H1 (cell line): ENCODE measurements at regions not wholly inside any gene's neighbourhood (a gene's known extent, or its start where the extent isn't known, plus 50 kb on each side); places are given as distances from the start of the nearest gene placed in this dataset.

Experiments used
- CTCF ChIA-PET: fragments of 300-600 bp; sonication (Branson Sonifier 250); formaldehyde crosslinking; loops from one replicate; lab custom pipeline; 2021; ENCODE audit not compliant: partially characterized antibody; lab: Charles Lee
- POLR2A ChIA-PET: fragments of 300-600 bp; sonication (Branson Sonifier 250); formaldehyde crosslinking; loops from one replicate; lab custom pipeline; 2021; ENCODE audit warnings: inconsistent platforms; ENCODE audit not compliant: partially characterized antibody; lab: Charles Lee
- DNase-seq, 2 experiments: peaks; one replicate each; pipeline versions ENCODE4 v3.0.0 to v3.0.0-alpha.2; 2010 to 2022; ENCODE audit warnings: low spot score in 2 of 2, low read depth in 1 of 2, mixed read lengths in 1 of 2
- FAIRE-seq: peaks from 2 replicates; lab custom pipeline; 2011; peaks lifted over from hg19 to GRCh38; lab: Jason Lieb, UNC
- H2AFZ ChIP-seq: 2 replicates; pipeline ENCODE4 v1.8.1; 2012; ENCODE audit warnings: low read length, inconsistent platforms
- H2AK5ac ChIP-seq: 2 replicates; pipeline ENCODE4 v1.6.1; 2013; ENCODE audit warnings: low read depth, low read length
- H2BK120ac ChIP-seq: replicated peaks from 2 replicates; pipeline ENCODE3; 2013; ENCODE audit warnings: low read depth, low read length, inconsistent platforms
- H2BK12ac ChIP-seq: 2 replicates; pipeline ENCODE4 v1.6.1; 2013; ENCODE audit warnings: low read depth, low read length
- H2BK15ac ChIP-seq: 2 replicates; pipeline ENCODE4 v1.6.1; 2013; ENCODE audit warnings: low read length
- H2BK20ac ChIP-seq: 2 replicates; pipeline ENCODE4 v1.6.1; 2013; ENCODE audit warnings: low read length
- H2BK5ac ChIP-seq: 2 replicates; pipeline ENCODE4 v1.6.1; 2013; ENCODE audit warnings: low read depth, low read length
- H3K14ac ChIP-seq: 2 replicates; pipeline ENCODE4 v1.6.1; 2013; ENCODE audit warnings: inconsistent platforms; ENCODE audit not compliant: insufficient read length
- H3K18ac ChIP-seq: 2 replicates; pipeline ENCODE4 v1.6.1; 2013; ENCODE audit warnings: low read length; ENCODE audit errors: extremely low read depth
- H3K23ac ChIP-seq: 2 replicates; pipeline ENCODE4 v1.6.1; 2013; ENCODE audit warnings: inconsistent platforms; ENCODE audit not compliant: insufficient read length
- H3K23me2 ChIP-seq: 2 replicates; pipeline ENCODE4 v1.6.1; 2013; ENCODE audit warnings: low read depth, low read length
- H3K27ac ChIP-seq: 2 replicates; pipeline ENCODE4 v1.6.1; 2011; ENCODE audit warnings: low read depth, low read length, inconsistent platforms
- H3K27me3 ChIP-seq, 4 experiments: replicated peaks in 1 of 4; 1 replicate in 1 of 4; 2 replicates in 3 of 4; pipeline versions ENCODE4 v1.6.1 to v1.8.1; 2011 to 2013; ENCODE audit warnings: low read length in 3 of 4, mild to moderate bottlenecking in 3 of 4, inconsistent platforms in 2 of 4, mixed read lengths in 2 of 4, moderate library complexity in 1 of 4; ENCODE audit not compliant: control insufficient read depth in 3 of 4, insufficient read depth in 3 of 4; ENCODE audit errors: extremely low read depth in 1 of 4
- H3K36me3 ChIP-seq, 4 experiments: 2 replicates each; pipeline versions ENCODE4 v1.6.1 to v1.8.1; 2011 to 2013; ENCODE audit warnings: mild to moderate bottlenecking in 4 of 4, low read length in 3 of 4, moderate library complexity in 2 of 4, control low read depth in 1 of 4, inconsistent platforms in 1 of 4; ENCODE audit not compliant: insufficient read depth in 4 of 4, control insufficient read depth in 2 of 4
- H3K4ac ChIP-seq: replicated peaks from 2 replicates; pipeline ENCODE3; 2013; ENCODE audit warnings: low read length, low read depth, mixed read lengths, inconsistent platforms; ENCODE audit not compliant: insufficient read length
- H3K4me1 ChIP-seq, 4 experiments: replicated peaks in 1 of 4; 1 replicate in 1 of 4; 2 replicates in 3 of 4; pipeline versions ENCODE4 v1.6.1 to v1.8.1; 2011 to 2013; ENCODE audit warnings: low read length in 3 of 4, inconsistent platforms in 2 of 4, mixed read lengths in 1 of 4; ENCODE audit not compliant: insufficient read depth in 4 of 4, control insufficient read depth in 3 of 4
- H3K4me2 ChIP-seq, 2 experiments: 2 replicates each; pipeline versions ENCODE4 v1.6.1 to v1.8.1; 2011 to 2013; ENCODE audit warnings: low read depth in 2 of 2, low read length in 2 of 2, control low read depth in 1 of 2, inconsistent platforms in 1 of 2, mild to moderate bottlenecking in 1 of 2; ENCODE audit not compliant: insufficient read depth in 1 of 2
- H3K4me3 ChIP-seq, 4 experiments: fragments of 200-600, 300-600 bp in 1 of 4; sonication (generic), shearing (Covaris generic), sonication (Bioruptor Twin) in 1 of 4; 2 replicates each; pipeline versions ENCODE4 v1.5.1 to v1.8.1; 2011 to 2016; ENCODE audit warnings: low read length in 4 of 4, low read depth in 3 of 4, control low read depth in 2 of 4, inconsistent platforms in 2 of 4, mild to moderate bottlenecking in 2 of 4, mixed read lengths in 1 of 4, moderate library complexity in 1 of 4; ENCODE audit not compliant: insufficient read depth in 2 of 4; ENCODE audit errors: extremely low read depth in 1 of 4
- H3K56ac ChIP-seq: replicated peaks from 2 replicates; pipeline ENCODE3; 2013; ENCODE audit warnings: low read depth, mild to moderate bottlenecking, mixed read lengths, low read length, inconsistent platforms; ENCODE audit not compliant: insufficient read length
- H3K79me1 ChIP-seq: 2 replicates; pipeline ENCODE4 v1.6.1; 2013; ENCODE audit warnings: low read depth, low read length, control low read depth
- H3K79me2 ChIP-seq, 2 experiments: 2 replicates each; pipeline versions ENCODE4 v1.6.1 to v1.8.1; 2012 to 2013; ENCODE audit warnings: low read length in 2 of 2, mild to moderate bottlenecking in 2 of 2, inconsistent platforms in 1 of 2; ENCODE audit not compliant: insufficient read depth in 2 of 2, control insufficient read depth in 1 of 2
- H3K9ac ChIP-seq, 4 experiments: replicated peaks in 1 of 4; 1 replicate in 1 of 4; 2 replicates in 3 of 4; pipeline versions ENCODE4 v1.6.1 to v1.8.1; 2011 to 2013; ENCODE audit warnings: low read depth in 3 of 4, low read length in 3 of 4, control low read depth in 2 of 4, mild to moderate bottlenecking in 2 of 4, moderate library complexity in 2 of 4, inconsistent platforms in 1 of 4; ENCODE audit errors: extremely low read depth in 1 of 4
- H3K9me3 ChIP-seq, 2 experiments: 2 replicates each; pipeline versions ENCODE4 v1.6.1 to v1.8.1; 2012 to 2013; ENCODE audit warnings: mild to moderate bottlenecking in 2 of 2, moderate library complexity in 2 of 2, control low read depth in 1 of 2, inconsistent platforms in 1 of 2, low read depth in 1 of 2, low read length in 1 of 2, mixed read lengths in 1 of 2; ENCODE audit not compliant: insufficient read depth in 2 of 2
- H4K20me1 ChIP-seq, 2 experiments: replicated peaks in 1 of 2; 2 replicates each; pipeline versions ENCODE3 to v1.8.1; 2011 to 2013; ENCODE audit warnings: inconsistent platforms in 2 of 2, low read length in 2 of 2, mild to moderate bottlenecking in 1 of 2; ENCODE audit not compliant: insufficient read depth in 2 of 2, control insufficient read depth in 1 of 2
- H4K5ac ChIP-seq: 2 replicates; pipeline ENCODE4 v1.6.1; 2013; ENCODE audit warnings: low read length, low read depth, mixed read lengths, inconsistent platforms; ENCODE audit not compliant: insufficient read length
- H4K8ac ChIP-seq: 2 replicates; pipeline ENCODE4 v1.8.0; 2013; ENCODE audit warnings: mild to moderate bottlenecking, moderate library complexity, low read length, inconsistent platforms; ENCODE audit not compliant: insufficient read depth; ENCODE audit errors: extremely low read depth
- H4K91ac ChIP-seq: replicated peaks from 2 replicates; pipeline ENCODE3; 2013; ENCODE audit warnings: low read length, mixed read lengths, inconsistent platforms; ENCODE audit not compliant: insufficient read length
- BCL11A ChIP-seq, 2 experiments: IDR thresholded peaks; one replicate each; pipeline ENCODE4 v1.6.1; 2011; ENCODE audit warnings: low read depth in 2 of 2, low read length in 2 of 2, mild to moderate bottlenecking in 2 of 2
- BRCA1 ChIP-seq: IDR thresholded peaks from 2 replicates; pipeline ENCODE4 v1.6.1; 2012; ENCODE audit warnings: low read depth, low read length, improper control_type of control experiment
- CEBPB ChIP-seq: IDR thresholded peaks from 2 replicates; pipeline ENCODE4 v1.6.1; 2012; ENCODE audit warnings: low read depth, low read length
- CHD1 ChIP-seq: IDR thresholded peaks from 2 replicates; pipeline ENCODE4 v1.6.1; 2012; ENCODE audit warnings: low read depth, low read length, improper control_type of control experiment
- CREB1 ChIP-seq: IDR thresholded peaks from 2 replicates; pipeline ENCODE4 v1.6.1; 2012; ENCODE audit warnings: inconsistent platforms
- FOSL1 ChIP-seq: IDR thresholded peaks from 2 replicates; pipeline ENCODE4 v1.6.1; 2011; ENCODE audit warnings: mild to moderate bottlenecking, low read depth, low read length, moderate library complexity; ENCODE audit not compliant: insufficient read depth
- HDAC2 ChIP-seq, 2 experiments: fragments of 300-600 bp in 1 of 2; sonication (generic) in 1 of 2; IDR thresholded peaks; 2 replicates each; pipeline ENCODE4 v1.6.1; 2011 to 2012; ENCODE audit warnings: low read depth in 2 of 2, low read length in 2 of 2, mild to moderate bottlenecking in 2 of 2, moderate library complexity in 2 of 2, borderline replicate concordance in 1 of 2, inconsistent platforms in 1 of 2
- KDM5A ChIP-seq: fragments of 200-600 bp; IDR thresholded peaks from 2 replicates; pipeline ENCODE4 v1.7.1; 2012; ENCODE audit warnings: mild to moderate bottlenecking, low read length, inconsistent platforms, mixed read lengths
- NRF1 ChIP-seq: IDR thresholded peaks from 2 replicates; pipeline ENCODE4 v1.6.1; 2011; ENCODE audit warnings: mild to moderate bottlenecking, low read depth, low read length, improper control_type of control experiment
- POLR2AphosphoS5 ChIP-seq: IDR thresholded peaks from 2 replicates; pipeline ENCODE4 v1.6.1; 2011; ENCODE audit warnings: low read depth, low read length
- SIRT6 ChIP-seq: IDR thresholded peaks from one replicate; pipeline ENCODE4 v1.7.1; 2012; ENCODE audit warnings: low read length, inconsistent platforms
- TEAD4 ChIP-seq: IDR thresholded peaks from 2 replicates; pipeline ENCODE4 v1.6.1; 2012; ENCODE audit warnings: low read depth, low read length, inconsistent platforms, mixed read lengths
- WGBS, 2 experiments: shearing (Covaris generic) in 1 of 2; methylation state at CpG; one replicate each; pipeline versions ENCODE4 v1.1.6 to v1.1.7; 2013 to 2015; ENCODE audit warnings: low lambda C conversion rate in 2 of 2, mixed read lengths in 2 of 2, inconsistent platforms in 1 of 2, low coverage in 1 of 2, missing lambda C conversion rate in 1 of 2; ENCODE audit not compliant: insufficient replicate concordance in 2 of 2, insufficient coverage in 1 of 2, insufficient read length in 1 of 2; ENCODE audit errors: extremely low coverage in 1 of 2, missing lambda C conversion rate in 1 of 2; 5-methylcytosine and 5-hydroxymethylcytosine counted together
- TF ChIP-seq, protein P1 (sequence below): IDR thresholded peaks from 2 replicates; pipeline ENCODE4 v1.6.1; 2011; ENCODE audit warnings: low read length, improper control_type of control experiment
- TF ChIP-seq, protein P2 (sequence below): IDR thresholded peaks from 2 replicates; pipeline ENCODE4 v1.6.1; 2012; ENCODE audit warnings: inconsistent platforms

DNA sequence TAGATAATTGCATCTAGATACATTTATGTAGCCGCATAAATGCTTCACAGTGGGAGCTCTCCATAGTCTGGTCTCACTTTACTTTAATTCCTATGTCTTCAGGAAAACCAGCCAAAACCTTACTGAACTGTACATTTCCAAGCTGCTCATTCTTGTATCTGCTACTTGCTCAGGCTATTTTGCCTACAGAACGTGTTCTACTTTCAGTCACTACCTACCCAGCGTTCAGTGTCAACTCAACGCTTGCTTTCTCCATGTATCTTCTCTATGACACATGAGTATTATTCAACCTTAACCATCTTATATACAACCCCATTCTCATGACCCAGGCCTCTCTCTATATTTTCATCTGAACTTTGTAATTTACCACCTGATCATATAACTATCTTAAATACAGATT, 101.9 kb downstream of the KLF12 start:
- POLR2A ChIA-PET = no interaction called here
- Histone ChIP-seq H2BK5ac (no peak overlapping the region), H2BK12ac (no peak overlapping the region), H3K18ac (no peak overlapping the region), H3K27ac (no peak overlapping the region), H3K9me3 (no peaks in the 10 kb centered on the region), H2AFZ (no peak overlapping the region), H3K56ac (no peak overlapping the region), H4K91ac (no peak overlapping the region), H2BK20ac (no peak overlapping the region), H3K4me1 (peaks cover 2 to 11% (median 6%) of the 10 kb centered on the region in 4 experiments; a peak in 5 of 7 replicates), H3K23ac (no peak overlapping the region), H2BK15ac (no peak overlapping the region), H3K23me2 (no peaks in the 10 kb centered on the region; the same call in 1 of the 2 replicates), H3K79me1 (no peaks in the 10 kb centered on the region), H4K20me1 (no peaks in the 10 kb centered on the region), H3K4me3 (no peak overlapping the region), H2BK120ac (no peak overlapping the region), H4K5ac (no peak overlapping the region), H3K9ac (no peak overlapping the region), H3K14ac (no peak overlapping the region), H3K36me3 (no peaks in the 10 kb centered on the region), H3K79me2 (0 out of 4 replicates have a peak, but pooled peaks cover 0 to 2% of the 10 kb centered on the region in 2 experiments), H2AK5ac (no peak overlapping the region), H3K4ac (no peak overlapping the region), H3K4me2 (no peak overlapping the region), H3K27me3 (no peaks in the 10 kb centered on the region), H4K8ac (no peak overlapping the region)
- 97% methylated on average over 4 of the region's 4 CpGs; no CpG with 5 or more reads in 1 of the 2 experiments for WGBS, 2 experiments
- CTCF ChIA-PET = interaction anchor here (1.5 kb wide), 1 partner anchor 9 kb away, joined by 3 read pairs; no protein-coding TSS in a partner anchor
- no peak for DNase-seq
- no peak for FAIRE-seq
- TF ChIP-seq POLR2AphosphoS5 = no peak
- TF ChIP-seq BRCA1 = no peak
- TF ChIP-seq SIRT6 = no peak
- TF ChIP-seq TEAD4 = no peak
- no peak for TF ChIP-seq CREB1
- TF ChIP-seq NRF1 = no peak
- TF ChIP-seq CHD1 = no peak
- no peak for TF ChIP-seq FOSL1
- no peak for TF ChIP-seq CEBPB
- TF ChIP-seq, protein P1, sequence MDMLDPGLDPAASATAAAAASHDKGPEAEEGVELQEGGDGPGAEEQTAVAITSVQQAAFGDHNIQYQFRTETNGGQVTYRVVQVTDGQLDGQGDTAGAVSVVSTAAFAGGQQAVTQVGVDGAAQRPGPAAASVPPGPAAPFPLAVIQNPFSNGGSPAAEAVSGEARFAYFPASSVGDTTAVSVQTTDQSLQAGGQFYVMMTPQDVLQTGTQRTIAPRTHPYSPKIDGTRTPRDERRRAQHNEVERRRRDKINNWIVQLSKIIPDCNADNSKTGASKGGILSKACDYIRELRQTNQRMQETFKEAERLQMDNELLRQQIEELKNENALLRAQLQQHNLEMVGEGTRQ = no peak
- no peak for TF ChIP-seq HDAC2 (IDR thresholded peaks at IDR 0.05; ENCODE audit: borderline replicate concordance in 1 of 2, low read depth in 2 of 2, low read length in 2 of 2)
- TF ChIP-seq, protein P2, sequence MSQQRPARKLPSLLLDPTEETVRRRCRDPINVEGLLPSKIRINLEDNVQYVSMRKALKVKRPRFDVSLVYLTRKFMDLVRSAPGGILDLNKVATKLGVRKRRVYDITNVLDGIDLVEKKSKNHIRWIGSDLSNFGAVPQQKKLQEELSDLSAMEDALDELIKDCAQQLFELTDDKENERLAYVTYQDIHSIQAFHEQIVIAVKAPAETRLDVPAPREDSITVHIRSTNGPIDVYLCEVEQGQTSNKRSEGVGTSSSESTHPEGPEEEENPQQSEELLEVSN = no peak
- TF ChIP-seq KDM5A = no peak
- TF ChIP-seq BCL11A (IDR thresholded peaks at IDR 0.05; ENCODE audit: low read depth in 2 of 2, low read length in 2 of 2) = no peak
